WTC11 (cell line): ENCODE measurements at regions not wholly inside any gene's neighbourhood (a gene's known extent, or its start where the extent isn't known, plus 50 kb on each side); places are given as distances from the start of the nearest gene placed in this dataset.

ENCODE experiments used
- ATAC-seq: fragments of 200-7000 bp; cut with Tn5 transposase; 2 replicates; pipeline ENCODE4 v1.10.0; 2021; ENCODE audit warnings: mild to moderate bottlenecking, moderate library complexity
- CTCF ChIA-PET: fragments of 300-600 bp; sonication (Branson Sonifier 250); formaldehyde crosslinking; loops from one replicate; lab custom pipeline; 2021; ENCODE audit warnings: antibody characterized with exemption; lab: Charles Lee
- POLR2A ChIA-PET: fragments of 350-600 bp; sonication (Branson Sonifier 250); formaldehyde crosslinking; loops from one replicate; lab custom pipeline; 2021; ENCODE audit warnings: antibody characterized with exemption; lab: Charles Lee
- DNase-seq: peaks from one replicate; pipeline ENCODE4 v3.0.0; 2021; ENCODE audit warnings: low spot score
- H3K27ac Mint-ChIP-seq: 2 replicates; pipeline ENCODE4 v1.8.0; 2021; ENCODE audit warnings: mixed read lengths
- H3K27me3 Mint-ChIP-seq: 2 replicates; pipeline ENCODE4 v1.8.0; 2021; ENCODE audit warnings: low read depth, mild to moderate bottlenecking, moderate library complexity, mixed read lengths
- H3K36me3 Mint-ChIP-seq: 2 replicates; pipeline ENCODE4 v1.8.0; 2021; ENCODE audit warnings: mixed read lengths
- H3K4me1 Mint-ChIP-seq: 2 replicates; pipeline ENCODE4 v1.8.0; 2022; ENCODE audit warnings: mixed read lengths
- H3K4me3 Mint-ChIP-seq: 2 replicates; pipeline ENCODE4 v1.8.0; 2021; ENCODE audit warnings: mild to moderate bottlenecking, moderate library complexity, mixed read lengths
- H3K9me3 Mint-ChIP-seq: 2 replicates; pipeline ENCODE4 v1.8.0; 2021; ENCODE audit warnings: mixed read lengths
- AFF4 ChIP-seq: sonication (generic); formaldehyde crosslinking; IDR thresholded peaks from 2 replicates; pipeline ENCODE4 v1.8.1; 2023; ENCODE audit warnings: mild to moderate bottlenecking, missing genetic modification reagents, borderline replicate concordance
- ATF1 ChIP-seq: sonication (generic); formaldehyde crosslinking; IDR thresholded peaks from 2 replicates; pipeline ENCODE4 v1.8.1; 2023; ENCODE audit warnings: mild to moderate bottlenecking, moderate library complexity, missing genetic modification reagents
- CBFB ChIP-seq: sonication (generic); formaldehyde crosslinking; IDR thresholded peaks from 2 replicates; pipeline ENCODE4 v1.8.1; 2022; ENCODE audit warnings: mild to moderate bottlenecking, low read depth, missing genetic modification reagents
- CDX4 ChIP-seq: fragments of 250-450 bp; sonication (Bioruptor Pico); IDR thresholded peaks from 2 replicates; pipeline ENCODE4 v1.9.0; 2021; ENCODE audit warnings: moderate library complexity, mild to moderate bottlenecking, inconsistent platforms, borderline replicate concordance
- CREB1 ChIP-seq: sonication (generic); formaldehyde crosslinking; IDR thresholded peaks from 2 replicates; pipeline ENCODE4 v1.8.0; 2023; ENCODE audit warnings: mild to moderate bottlenecking, missing genetic modification reagents
- ESRRA ChIP-seq: sonication (generic); formaldehyde crosslinking; IDR thresholded peaks from 2 replicates; pipeline ENCODE4 v1.8.1; 2022; ENCODE audit warnings: mild to moderate bottlenecking, missing genetic modification reagents, borderline replicate concordance
- FOXJ3 ChIP-seq: sonication (generic); formaldehyde crosslinking; IDR thresholded peaks from 2 replicates; pipeline ENCODE4 v1.9.0; 2021; ENCODE audit warnings: missing genetic modification reagents, mild to moderate bottlenecking, borderline replicate concordance
- FOXK1 ChIP-seq: sonication (generic); formaldehyde crosslinking; IDR thresholded peaks from 2 replicates; pipeline ENCODE4 v1.8.0; 2022; ENCODE audit warnings: mild to moderate bottlenecking, moderate library complexity, missing genetic modification reagents
- HMGXB4 ChIP-seq: sonication (generic); formaldehyde crosslinking; IDR thresholded peaks from 2 replicates; pipeline ENCODE4 v1.8.1; 2023; ENCODE audit warnings: mild to moderate bottlenecking, moderate library complexity, missing genetic modification reagents
- KAT7 ChIP-seq: sonication (generic); formaldehyde crosslinking; IDR thresholded peaks from 2 replicates; pipeline ENCODE4 v1.8.1; 2023; ENCODE audit warnings: missing genetic modification reagents, mild to moderate bottlenecking, borderline replicate concordance
- NFATC4 ChIP-seq: fragments of 250-450 bp; sonication (Bioruptor Pico); IDR thresholded peaks from 2 replicates; pipeline ENCODE4 v1.9.0; 2021; ENCODE audit warnings: mild to moderate bottlenecking
- NFE2L1 ChIP-seq: sonication (generic); formaldehyde crosslinking; IDR thresholded peaks from 2 replicates; pipeline ENCODE4 v1.8.1; 2023; ENCODE audit warnings: missing genetic modification reagents
- NFYB ChIP-seq: sonication (generic); formaldehyde crosslinking; conservative IDR thresholded peaks from 2 replicates; pipeline ENCODE4 v1.8.0; 2022; ENCODE audit warnings: low read depth, missing genetic modification reagents
- PREB ChIP-seq: sonication (generic); formaldehyde crosslinking; IDR thresholded peaks from 2 replicates; pipeline ENCODE4 v1.8.1; 2022; ENCODE audit warnings: mild to moderate bottlenecking, missing genetic modification reagents, moderate library complexity, borderline replicate concordance
- RELA ChIP-seq: sonication (generic); formaldehyde crosslinking; IDR thresholded peaks from 2 replicates; pipeline ENCODE4 v1.8.1; 2022; ENCODE audit warnings: missing genetic modification reagents, mild to moderate bottlenecking, borderline replicate concordance
- USF1 ChIP-seq: sonication (generic); formaldehyde crosslinking; IDR thresholded peaks from 2 replicates; pipeline ENCODE4 v1.8.0; 2022; ENCODE audit warnings: mild to moderate bottlenecking, missing genetic modification reagents
- USF2 ChIP-seq: sonication (generic); formaldehyde crosslinking; IDR thresholded peaks from 2 replicates; pipeline ENCODE4 v1.8.1; 2023; ENCODE audit warnings: mild to moderate bottlenecking, missing genetic modification reagents, moderate library complexity
- ZMAT4 ChIP-seq: fragments of 250-450 bp; sonication (Bioruptor Pico); IDR thresholded peaks from 2 replicates; pipeline ENCODE4 v1.9.0; 2021; ENCODE audit warnings: mild to moderate bottlenecking
- ZNF232 ChIP-seq: sonication (generic); formaldehyde crosslinking; IDR thresholded peaks from 2 replicates; pipeline ENCODE4 v1.8.0; 2022; ENCODE audit warnings: mild to moderate bottlenecking, missing genetic modification reagents
- ZNF281 ChIP-seq: sonication (generic); formaldehyde crosslinking; IDR thresholded peaks from 2 replicates; pipeline ENCODE4 v1.8.0; 2023; ENCODE audit warnings: mild to moderate bottlenecking, missing genetic modification reagents
- ZNF396 ChIP-seq: fragments of 250-450 bp; sonication (Bioruptor Pico); IDR thresholded peaks from 2 replicates; pipeline ENCODE4 v1.8.0; 2021; ENCODE audit warnings: mild to moderate bottlenecking, moderate library complexity, borderline replicate concordance
- ZNF423 ChIP-seq: fragments of 250-450 bp; sonication (Bioruptor Pico); IDR thresholded peaks from 2 replicates; pipeline ENCODE4 v2.1.2; 2022; ENCODE audit warnings: mild to moderate bottlenecking, moderate library complexity

GRCh38 chr7:36005876-36006275, 147.2 kb upstream of the EEPD1 start:
- TF ChIP-seq USF2 (CRISPR knock-in tag) (no peak), ESRRA (no peak), KAT7 (CRISPR knock-in tag) (no peak), USF1 (CRISPR knock-in tag) (no peak), ZNF281 (no peak), CBFB (CRISPR knock-in tag) (no peak), CDX4 (no peak), NFE2L1 (CRISPR knock-in tag) (no peak), ATF1 (CRISPR knock-in tag) (no peak), ZNF396 (CRISPR knock-in tag) (no peak), ZNF232 (CRISPR knock-in tag) (no peak), ZMAT4 (no peak), AFF4 (no peak), FOXJ3 (CRISPR knock-in tag) (no peak), NFYB (CRISPR knock-in tag) (no peak), RELA (CRISPR knock-in tag) (no peak), CREB1 (no peak)
- no peak overlapping the region for H3K4me3 Mint-ChIP-seq
- POLR2A ChIA-PET, result no interaction called here
- DNase-seq, result no peak
- H3K36me3 Mint-ChIP-seq, result peaks cover 5% of the 10 kb centered on the region
- H3K4me1 Mint-ChIP-seq, result peaks cover 1% of the 10 kb centered on the region
- no peak for ATAC-seq
- CTCF ChIA-PET, result no interaction called here
- peaks cover 26% of the 10 kb centered on the region for H3K9me3 Mint-ChIP-seq
- H3K27ac Mint-ChIP-seq, result no peak overlapping the region
- no peaks in the 10 kb centered on the region; the same call in 1 of the 2 replicates for H3K27me3 Mint-ChIP-seq

- no peaks in the 10 kb centered on the region; the same call in 1 of the 2 replicates for H3K27me3 Mint-ChIP-seq
- H3K9me3 Mint-ChIP-seq, result peaks cover 17% of the 10 kb centered on the region
- H3K27ac Mint-ChIP-seq, result no peak overlapping the region
- H3K4me3 Mint-ChIP-seq, result no peak overlapping the region
- no peak for DNase-seq
- H3K4me1 Mint-ChIP-seq, result peaks cover 10% of the 10 kb centered on the region
- POLR2A ChIA-PET, result no interaction called here
- no peak for TF ChIP-seq FOXK1 (CRISPR knock-in tag)
- no peak for TF ChIP-seq PREB (CRISPR knock-in tag)
- TF ChIP-seq HMGXB4 (CRISPR knock-in tag), result no peak
- TF ChIP-seq NFE2L1 (CRISPR knock-in tag), result no peak
- TF ChIP-seq ZNF423, result no peak
- TF ChIP-seq NFATC4 (CRISPR knock-in tag), result no peak
- CTCF ChIA-PET, result no interaction called here
- no peaks in the 10 kb centered on the region for H3K36me3 Mint-ChIP-seq
- ATAC-seq, result peak; percentile 73
Observed at GRCh38 chr7:36006636-36007229, 146.3 kb upstream of the EEPD1 start.
